Gastroesophageal sphincter (tissue), 3 donors: ENCODE measurements at regions not wholly inside any gene's neighbourhood (a gene's known extent, or its start where the extent isn't known, plus 50 kb on each side); places are given as distances from the start of the nearest gene placed in this dataset.

ENCODE experiments used
- EP300 ChIP-seq: sonication (generic); formaldehyde crosslinking; IDR thresholded peaks from one replicate; pipeline ENCODE4 v1.6.1; 2017; ENCODE audit warnings: antibody characterized with exemption, mild to moderate bottlenecking
- POLR2A ChIP-seq, 2 donors: fragments of 450-650 bp; IDR thresholded peaks; one replicate each; pipeline ENCODE4 v1.6.1; 2017; ENCODE audit warnings: antibody characterized with exemption in 2 of 2, mild to moderate bottlenecking in 2 of 2, moderate library complexity in 1 of 2
- TF ChIP-seq, protein P1 (sequence below), 4 experiments: fragments of 200-600 bp in 2 of 4; fragments of 450-650 bp in 2 of 4; sonication (generic) in 1 of 4; IDR thresholded peaks; one replicate each; pipeline ENCODE4 v1.5.1; 2017 to 2019; ENCODE audit warnings: antibody characterized with exemption in 4 of 4, mild to moderate bottlenecking in 2 of 4, moderate library complexity in 2 of 4

DNA sequence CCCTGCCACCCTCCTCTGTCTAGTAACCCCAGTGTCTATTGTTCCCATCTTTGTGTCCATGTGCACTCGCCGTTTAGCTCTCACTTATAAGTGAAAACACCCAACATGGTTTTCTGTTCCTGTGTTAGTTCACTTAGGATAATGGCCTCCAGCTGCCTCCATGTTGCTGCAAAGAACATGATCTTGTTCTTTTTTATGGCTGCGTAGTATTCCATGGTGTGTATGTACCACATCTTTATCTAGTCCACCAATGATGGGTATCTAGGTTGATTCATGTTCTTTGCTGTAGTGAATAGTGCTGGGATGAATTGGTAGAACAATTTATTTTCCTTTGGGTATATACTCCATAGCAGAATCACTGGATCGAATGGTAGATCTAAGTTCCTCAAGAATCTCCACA is 51.0 kb upstream of the RFLNA start:
- TF ChIP-seq POLR2A (IDR thresholded peaks at IDR 0.05) (no peak), EP300 (no peak)
- TF ChIP-seq, protein P1, sequence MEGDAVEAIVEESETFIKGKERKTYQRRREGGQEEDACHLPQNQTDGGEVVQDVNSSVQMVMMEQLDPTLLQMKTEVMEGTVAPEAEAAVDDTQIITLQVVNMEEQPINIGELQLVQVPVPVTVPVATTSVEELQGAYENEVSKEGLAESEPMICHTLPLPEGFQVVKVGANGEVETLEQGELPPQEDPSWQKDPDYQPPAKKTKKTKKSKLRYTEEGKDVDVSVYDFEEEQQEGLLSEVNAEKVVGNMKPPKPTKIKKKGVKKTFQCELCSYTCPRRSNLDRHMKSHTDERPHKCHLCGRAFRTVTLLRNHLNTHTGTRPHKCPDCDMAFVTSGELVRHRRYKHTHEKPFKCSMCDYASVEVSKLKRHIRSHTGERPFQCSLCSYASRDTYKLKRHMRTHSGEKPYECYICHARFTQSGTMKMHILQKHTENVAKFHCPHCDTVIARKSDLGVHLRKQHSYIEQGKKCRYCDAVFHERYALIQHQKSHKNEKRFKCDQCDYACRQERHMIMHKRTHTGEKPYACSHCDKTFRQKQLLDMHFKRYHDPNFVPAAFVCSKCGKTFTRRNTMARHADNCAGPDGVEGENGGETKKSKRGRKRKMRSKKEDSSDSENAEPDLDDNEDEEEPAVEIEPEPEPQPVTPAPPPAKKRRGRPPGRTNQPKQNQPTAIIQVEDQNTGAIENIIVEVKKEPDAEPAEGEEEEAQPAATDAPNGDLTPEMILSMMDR (IDR thresholded peaks at IDR 0.05), result no peak
